ENCODE measurements at regions not wholly inside any gene's neighbourhood (a gene's known extent, or its start where the extent isn't known, plus 50 kb on each side); places are given as distances from the start of the nearest gene placed in this dataset.

- H3K4me3 ChIP-seq (ENCODE audit: low read depth, low read length, poor library complexity, severe bottlenecking) = no peak overlapping the region
- no peaks in the 10 kb centered on the region for H3K27me3 ChIP-seq (replicated peaks; ENCODE audit: insufficient read depth, low read depth, low read length, poor library complexity)
- DNase-seq (ENCODE audit: low spot score) = no peak
- ChIA-PET CTCF (no interaction called here), POLR2A (ENCODE audit: low non-redundant PET) (no interaction called here)
- TF ChIP-seq EZH2 (IDR thresholded peaks at IDR 0.05; ENCODE audit: borderline replicate concordance, low read depth, low read length, poor library complexity, severe bottlenecking) (no peak), CTCF (conservative IDR thresholded peaks at IDR 0.05; ENCODE audit: low read depth, low read length) (no peak)
- no peaks in the 10 kb centered on the region for H3K4me1 ChIP-seq (ENCODE audit: insufficient read depth, low read length, poor library complexity, severe bottlenecking)
- intact Hi-C loops (cut with micrococcal nuclease; ENCODE audit: unreplicated experiment) = no loop called here
- H3K9me3 ChIP-seq (ENCODE audit: low read depth, low read length, poor library complexity, severe bottlenecking) = no peaks in the 10 kb centered on the region
- H3K27ac ChIP-seq (ENCODE audit: low read depth, low read length, poor library complexity, severe bottlenecking) = no peak overlapping the region
- H3K36me3 ChIP-seq (ENCODE audit: insufficient read depth, low read length, poor library complexity, severe bottlenecking) = no peaks in the 10 kb centered on the region
- no TSS peak for BruUV-seq (replicated peaks)
These were observed 54.2 kb upstream of the TSPAN5 start for GRCh38 chr4:98712607-98713006.

- no peak overlapping the region for H3K27ac ChIP-seq (ENCODE audit: low read depth, low read length, poor library complexity, severe bottlenecking)
- no peaks in the 10 kb centered on the region for H3K9me3 ChIP-seq (ENCODE audit: low read depth, low read length, poor library complexity, severe bottlenecking)
- H3K27me3 ChIP-seq (replicated peaks; ENCODE audit: insufficient read depth, low read depth, low read length, poor library complexity) = no peaks in the 10 kb centered on the region
- ChIA-PET CTCF (no interaction called here), POLR2A (ENCODE audit: low non-redundant PET) (no interaction called here)
- no TSS peak for BruUV-seq (replicated peaks)
- no peaks in the 10 kb centered on the region for H3K4me1 ChIP-seq (ENCODE audit: insufficient read depth, low read length, poor library complexity, severe bottlenecking)
- TF ChIP-seq CTCF (conservative IDR thresholded peaks at IDR 0.05; ENCODE audit: low read depth, low read length) = no peak
- no peak for TF ChIP-seq EZH2 (IDR thresholded peaks at IDR 0.05; ENCODE audit: borderline replicate concordance, low read depth, low read length, poor library complexity, severe bottlenecking)
- no peak overlapping the region for H3K4me3 ChIP-seq (ENCODE audit: low read depth, low read length, poor library complexity, severe bottlenecking)
- intact Hi-C loops (cut with micrococcal nuclease; ENCODE audit: unreplicated experiment) = no loop called here
- DNase-seq (ENCODE audit: low spot score) = no peak
- no peaks in the 10 kb centered on the region for H3K36me3 ChIP-seq (ENCODE audit: insufficient read depth, low read length, poor library complexity, severe bottlenecking)
These were observed 53.1 kb upstream of the TSPAN5 start for GRCh38 chr4:98711526-98711925.

- ChIA-PET CTCF (no interaction called here), POLR2A (ENCODE audit: low non-redundant PET) (no interaction called here)
- intact Hi-C loops (cut with micrococcal nuclease; ENCODE audit: unreplicated experiment) = no loop called here
- Histone ChIP-seq H3K27ac (ENCODE audit: low read depth, low read length, poor library complexity, severe bottlenecking) (no peak overlapping the region), H3K4me1 (ENCODE audit: insufficient read depth, low read length, poor library complexity, severe bottlenecking) (no peaks in the 10 kb centered on the region), H3K36me3 (ENCODE audit: insufficient read depth, low read length, poor library complexity, severe bottlenecking) (no peaks in the 10 kb centered on the region), H3K4me3 (ENCODE audit: low read depth, low read length, poor library complexity, severe bottlenecking) (no peak overlapping the region), H3K27me3 (replicated peaks; ENCODE audit: insufficient read depth, low read depth, low read length, poor library complexity) (no peaks in the 10 kb centered on the region), H3K9me3 (ENCODE audit: low read depth, low read length, poor library complexity, severe bottlenecking) (no peaks in the 10 kb centered on the region)
- no peak for DNase-seq (ENCODE audit: low spot score)
- BruUV-seq (replicated peaks) = no TSS peak
- no peak for TF ChIP-seq EZH2 (IDR thresholded peaks at IDR 0.05; ENCODE audit: borderline replicate concordance, low read depth, low read length, poor library complexity, severe bottlenecking)
- TF ChIP-seq CTCF (conservative IDR thresholded peaks at IDR 0.05; ENCODE audit: low read depth, low read length) = no peak
These were observed 52.4 kb upstream of the TSPAN5 start for GRCh38 chr4:98710831-98711230.

Data from A673 (cell line).